ENCODE measurements at regions not wholly inside any gene's neighbourhood (a gene's known extent, or its start where the extent isn't known, plus 50 kb on each side); places are given as distances from the start of the nearest gene placed in this dataset.

DNA sequence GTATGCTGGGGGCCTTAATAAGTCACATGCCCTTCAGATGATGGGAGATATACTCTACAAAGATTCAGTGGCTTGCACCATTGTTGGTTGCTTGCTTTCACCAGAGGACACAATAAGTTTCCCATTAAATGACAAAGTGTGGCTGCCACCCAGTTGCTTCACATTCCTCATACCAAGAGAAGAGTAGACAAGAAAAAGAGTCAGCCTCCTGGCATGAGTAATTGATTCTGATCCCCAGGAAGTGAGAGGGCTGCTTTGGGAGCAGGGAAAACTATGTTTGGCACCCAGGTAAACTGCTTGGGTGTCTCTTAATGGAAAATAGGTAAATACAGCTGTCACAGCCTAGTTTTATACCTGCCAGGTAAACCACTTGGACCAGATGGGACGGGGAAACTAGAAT is 66.7 kb upstream of the IL6 start (continued):
- TF ChIP-seq JUND (IDR thresholded peaks at IDR 0.05; ENCODE audit: low read length) (no peak), CHD1 (IDR thresholded peaks at IDR 0.05; ENCODE audit: low read depth, low read length) (no peak), FOSL1 (IDR thresholded peaks at IDR 0.05; ENCODE audit: insufficient read depth, low read depth, low read length) (no peak), RBBP5 (IDR thresholded peaks at IDR 0.05; ENCODE audit: borderline replicate concordance, low read depth, low read length) (no peak), GABPA (IDR thresholded peaks at IDR 0.05; ENCODE audit: borderline replicate concordance, insufficient read depth, low read length) (no peak), CHD7 (IDR thresholded peaks at IDR 0.05; ENCODE audit: insufficient replicate concordance, low read length) (no peak), NANOG (IDR thresholded peaks at IDR 0.05; ENCODE audit: insufficient read depth, low read depth, low read length, poor library complexity, severe bottlenecking) (no peak), CEBPB (IDR thresholded peaks at IDR 0.05; ENCODE audit: low read depth, low read length) (no peak)
